GM18870 (cell line): ENCODE measurements at regions not wholly inside any gene's neighbourhood (a gene's known extent, or its start where the extent isn't known, plus 50 kb on each side); places are given as distances from the start of the nearest gene placed in this dataset.
"Not testable (repeated sequence)": the region's sequence is repeated elsewhere in the genome, so short reads cannot be mapped to it uniquely, and the experiment has no call there.

Source experiments
- ATAC-seq: cut with Tn5 transposase; IDR thresholded peaks from one replicate; pipeline ENCODE4 v1.9.1; 2021; ENCODE audit warnings: moderate library complexity; ENCODE audit not compliant: unreplicated experiment

DNA sequence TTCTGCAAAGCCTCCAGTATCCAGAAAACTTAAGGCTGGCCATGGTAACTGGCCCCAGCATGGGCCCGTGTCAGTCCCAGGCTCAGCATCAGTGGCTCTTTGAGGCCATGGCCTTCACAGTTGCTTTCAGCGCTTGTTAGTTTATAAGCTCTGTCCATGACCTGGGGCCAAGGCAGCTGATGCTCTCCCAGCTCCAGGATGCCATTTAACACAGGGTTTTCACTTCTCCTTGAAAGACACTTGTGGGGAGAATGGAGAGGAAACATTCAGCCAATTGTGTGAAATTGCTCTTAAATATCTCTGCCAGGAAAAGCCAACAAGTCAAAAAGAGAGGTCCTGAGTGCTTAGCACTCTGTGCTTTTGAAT, 321.3 kb downstream of the FOXO1 start:
- no peak for ATAC-seq

DNA sequence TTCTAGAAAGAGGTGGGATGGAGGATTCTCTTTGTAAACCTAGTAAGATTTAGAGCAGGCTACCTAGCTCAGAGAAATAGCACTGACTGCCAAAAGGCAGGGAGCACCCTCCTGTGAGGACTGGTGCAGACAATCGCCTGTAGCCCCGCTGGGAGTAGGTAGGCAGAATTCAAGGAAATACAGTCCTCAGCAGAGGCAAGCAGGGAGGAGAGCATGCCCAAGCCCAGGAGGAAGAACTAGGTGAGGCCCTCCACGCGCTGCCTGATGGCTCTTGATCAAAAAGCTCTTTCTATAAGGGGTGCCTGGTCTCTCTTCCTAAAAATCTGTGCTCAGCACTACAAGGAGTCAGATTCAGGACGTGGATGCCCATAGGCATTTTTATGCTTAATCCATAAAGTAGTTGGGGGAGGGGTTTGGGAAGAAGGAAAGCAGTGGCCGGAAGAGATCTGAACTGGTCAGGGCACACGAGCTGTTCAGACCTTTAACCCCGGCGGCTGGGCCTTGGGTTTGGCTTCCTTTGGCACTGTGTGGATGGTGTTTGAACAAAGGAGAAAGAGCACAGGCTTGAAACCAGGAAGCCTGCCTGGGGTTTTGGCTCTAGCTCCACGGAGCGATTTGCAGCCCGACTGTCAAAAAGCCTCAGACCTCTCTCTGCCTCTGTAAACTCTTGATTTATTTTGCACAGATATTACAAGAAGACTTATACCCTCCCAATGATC, 320.6 kb downstream of the FOXO1 start:
- ATAC-seq = no peak

DNA sequence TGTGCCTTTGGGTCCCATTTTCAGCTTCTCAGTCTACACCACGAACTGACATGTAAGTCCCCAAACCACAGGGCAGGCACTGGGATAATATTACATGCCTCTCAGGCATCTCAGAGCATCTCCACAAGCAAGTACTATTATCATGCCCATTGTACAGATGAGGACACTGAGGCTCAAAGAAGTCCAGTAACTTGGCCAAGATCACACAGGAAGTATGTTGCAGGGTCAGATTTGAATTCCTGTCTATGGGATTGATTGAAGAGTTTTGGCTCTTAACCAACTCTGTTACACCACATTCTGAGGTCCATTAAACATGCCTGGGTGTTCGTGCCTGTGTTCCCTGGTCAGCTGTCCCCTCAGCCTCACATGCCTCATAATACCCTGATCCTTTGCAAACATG, 319.8 kb downstream of the FOXO1 start:
- no peak for ATAC-seq

DNA sequence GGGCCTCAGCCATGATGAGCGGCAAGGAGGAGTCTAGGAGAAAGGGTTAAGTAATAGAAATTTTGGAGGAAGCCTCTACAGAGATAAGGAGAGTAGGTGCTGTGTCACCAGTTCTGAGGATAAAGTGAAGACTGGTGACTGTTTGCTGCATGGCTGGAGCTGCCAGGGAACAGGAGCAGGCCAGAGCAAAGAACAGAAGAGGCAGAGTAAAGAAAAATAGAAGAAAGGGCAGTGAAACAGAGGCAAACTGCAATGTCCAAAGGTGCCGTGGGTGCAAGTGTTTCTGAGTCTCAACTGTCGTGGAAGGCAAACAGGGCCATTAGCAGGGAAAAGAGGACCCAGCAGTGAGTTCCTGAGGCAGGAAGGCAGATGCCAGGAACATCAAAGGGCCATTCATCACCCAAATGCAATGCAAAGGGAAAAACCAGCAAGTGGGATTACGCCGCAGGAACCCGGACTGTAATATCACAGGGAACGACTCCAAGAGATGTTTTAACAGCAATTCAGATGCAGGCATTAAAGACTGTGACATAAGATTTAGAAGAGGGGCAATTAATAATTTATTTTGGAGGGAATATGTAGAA, 318.3 kb downstream of the FOXO1 start:
- ATAC-seq = no peak

DNA sequence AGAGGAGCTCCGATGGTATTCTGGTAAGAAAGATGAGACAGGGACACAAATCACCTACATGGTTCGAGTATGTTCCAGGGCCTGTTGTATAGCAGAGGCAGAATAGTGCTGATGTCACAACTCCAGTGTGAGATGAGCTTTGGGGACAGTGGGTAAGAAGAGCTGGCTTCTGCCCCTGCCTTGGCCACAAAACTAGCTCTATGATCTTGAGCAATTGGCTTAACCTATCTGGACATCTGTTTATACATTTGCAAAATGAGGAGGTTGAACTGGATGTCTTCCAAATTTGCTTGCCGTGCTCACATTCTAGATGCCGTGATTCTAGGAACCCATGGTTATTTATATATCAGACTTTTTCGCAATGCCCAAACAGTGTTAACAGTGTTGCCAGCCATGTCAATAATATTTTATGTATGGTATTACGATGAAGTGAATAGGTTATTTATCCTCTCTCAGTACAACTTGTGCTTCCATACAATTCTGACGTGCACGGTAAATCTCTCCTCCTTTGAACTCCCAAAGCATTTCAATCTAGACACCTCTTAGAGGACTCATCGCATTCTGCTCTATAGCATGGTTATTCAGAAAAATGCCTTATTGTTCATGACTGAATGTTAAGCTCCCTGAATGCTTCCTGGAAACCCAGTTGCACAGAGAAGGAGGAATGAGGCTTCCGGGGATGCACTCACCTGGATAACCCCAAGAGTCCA, 316.0 kb downstream of the FOXO1 start:
- no peak for ATAC-seq

DNA sequence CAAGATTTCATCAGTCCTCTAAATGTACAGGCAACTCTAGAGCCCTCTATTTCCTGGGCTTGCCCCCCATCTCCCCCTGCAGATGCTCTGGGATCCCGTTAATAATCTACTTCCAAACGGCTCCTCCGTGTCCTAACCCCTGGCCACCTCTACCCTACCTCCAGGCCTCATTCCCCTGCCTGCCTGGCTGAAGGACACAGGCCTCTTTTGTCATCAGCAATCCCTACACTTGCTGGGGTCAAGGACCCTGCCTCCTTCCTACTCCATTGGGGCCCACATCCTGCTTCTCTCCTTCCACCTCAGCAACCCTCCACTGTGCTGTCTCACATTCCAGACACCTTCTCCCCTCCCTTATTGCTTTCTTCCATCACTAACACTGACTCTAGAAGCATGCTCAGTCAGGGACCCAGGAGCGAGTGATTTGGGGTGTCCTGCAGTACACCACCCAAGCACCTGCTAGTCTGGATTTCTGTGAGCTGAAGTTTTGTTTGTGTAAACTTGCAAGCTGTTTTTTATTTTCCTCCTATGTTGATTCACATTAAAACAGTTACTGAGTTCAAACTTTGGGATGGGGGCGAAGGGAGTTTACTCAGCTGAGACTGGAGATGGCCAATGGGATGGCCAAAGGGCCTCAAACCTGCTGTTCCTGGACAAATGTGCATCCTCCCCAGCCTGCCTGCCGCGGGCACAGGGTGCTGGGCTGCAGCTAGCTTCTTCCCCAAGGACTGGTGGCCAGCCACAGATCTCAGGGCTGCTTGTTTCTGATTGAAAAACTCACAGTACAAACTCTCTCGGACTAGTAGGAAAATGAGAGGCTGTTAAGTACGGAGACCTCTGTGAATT, 314.7 kb downstream of the FOXO1 start:
- no peak for ATAC-seq

DNA sequence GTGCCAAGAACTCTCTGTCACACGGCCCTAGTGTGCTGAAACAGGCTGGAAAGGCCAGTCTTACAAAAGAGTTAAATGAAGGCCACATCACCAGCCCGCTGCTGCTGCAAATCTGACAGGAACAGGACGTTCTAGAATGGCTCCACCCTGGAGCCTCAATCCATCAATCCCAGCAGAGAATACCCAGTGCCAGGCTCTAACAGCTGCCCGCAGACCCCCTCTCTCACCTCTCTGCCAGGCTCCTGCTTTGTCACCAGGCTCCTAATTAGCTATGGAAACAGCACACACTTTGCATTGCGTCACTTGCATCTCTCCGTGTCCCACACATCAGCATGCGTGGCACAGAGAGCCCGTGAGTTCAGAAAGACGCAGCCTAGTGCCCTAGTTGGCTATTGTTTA, 314.1 kb downstream of the FOXO1 start:
- no peak for ATAC-seq

DNA sequence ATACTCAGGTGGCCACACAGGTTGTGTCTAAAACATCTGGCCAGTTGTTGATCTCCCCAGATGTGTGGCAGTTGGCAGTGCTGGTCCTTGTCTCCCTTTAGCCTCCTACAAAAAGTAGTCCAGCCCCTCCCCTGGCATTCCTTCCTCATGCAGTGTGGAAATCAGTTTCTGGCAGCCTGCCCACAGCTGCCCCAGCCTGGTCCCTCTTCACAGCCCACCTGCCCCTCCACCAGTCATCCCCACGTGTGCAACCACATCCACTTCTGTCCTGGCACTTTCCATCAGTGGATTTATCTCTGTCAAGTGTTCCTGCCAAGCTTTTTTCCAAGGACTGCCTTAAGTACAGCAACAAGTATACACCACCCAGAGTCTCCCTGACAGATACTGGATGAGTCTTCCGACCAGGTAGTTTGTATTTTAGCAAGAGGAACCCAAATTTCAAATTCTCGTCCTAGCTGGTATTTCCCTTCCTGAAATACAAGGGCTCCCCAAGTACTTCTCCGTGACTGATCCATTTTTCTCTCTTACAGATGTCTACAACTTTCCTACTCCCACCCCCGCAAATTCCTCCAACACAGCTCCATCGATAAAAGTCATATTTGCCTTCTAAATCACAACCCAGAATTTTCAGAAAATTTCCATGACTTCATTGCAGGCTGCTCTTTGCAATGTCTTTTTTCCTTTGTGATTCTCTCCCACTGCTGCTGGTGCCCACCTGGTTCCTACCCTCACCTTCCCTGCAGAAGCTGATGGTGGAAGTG, 313.5 kb downstream of the FOXO1 start:
- ATAC-seq = no peak

DNA sequence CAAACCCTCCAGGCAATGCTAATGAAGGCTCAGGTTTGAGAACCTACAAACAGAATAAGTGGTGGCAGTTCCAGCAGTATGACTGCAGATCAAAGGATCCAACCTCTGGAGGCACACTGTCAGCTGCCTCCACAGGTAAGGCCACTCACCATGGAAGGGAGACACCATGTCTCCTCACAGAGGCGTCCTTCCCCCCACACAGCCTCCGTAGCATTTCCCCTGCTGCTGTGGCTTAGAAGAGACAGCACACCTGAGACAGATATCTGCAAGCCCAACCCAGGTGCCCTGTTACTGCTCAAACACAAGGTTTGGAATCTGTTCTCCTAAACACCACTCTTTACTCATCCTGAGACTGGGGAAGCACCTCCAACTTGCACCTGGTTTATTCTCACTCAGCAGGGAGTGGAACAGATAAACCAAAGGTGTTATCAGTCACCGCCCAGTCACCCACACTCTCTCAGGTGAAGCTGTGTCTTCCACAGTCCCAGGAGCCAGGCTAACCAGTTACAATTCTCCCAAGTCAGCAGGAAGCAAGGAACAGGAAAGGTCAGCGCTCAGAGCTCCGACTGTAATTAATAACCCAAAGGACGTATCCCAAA, 311.2 kb downstream of the FOXO1 start:
- no peak for ATAC-seq

DNA sequence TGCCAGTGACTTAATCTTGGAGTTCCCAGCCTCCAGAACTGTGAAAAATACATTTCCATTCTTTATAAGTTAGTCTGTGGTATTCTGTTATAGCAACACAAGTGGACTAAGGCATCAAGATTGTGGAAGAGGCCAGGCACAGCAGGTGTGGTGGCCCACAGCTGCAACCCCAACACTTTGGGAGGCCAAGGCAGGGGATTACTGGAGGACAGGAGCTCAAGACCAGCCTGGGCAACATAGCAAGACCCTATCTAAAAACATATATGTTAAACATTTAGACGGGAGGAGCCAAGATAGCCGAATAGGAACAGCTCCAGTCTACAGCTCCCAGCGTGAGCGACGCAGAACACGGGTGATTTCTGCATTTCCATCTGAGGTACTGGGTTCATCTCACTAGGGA, 310.4 kb downstream of the FOXO1 start:
- no peak for ATAC-seq

DNA sequence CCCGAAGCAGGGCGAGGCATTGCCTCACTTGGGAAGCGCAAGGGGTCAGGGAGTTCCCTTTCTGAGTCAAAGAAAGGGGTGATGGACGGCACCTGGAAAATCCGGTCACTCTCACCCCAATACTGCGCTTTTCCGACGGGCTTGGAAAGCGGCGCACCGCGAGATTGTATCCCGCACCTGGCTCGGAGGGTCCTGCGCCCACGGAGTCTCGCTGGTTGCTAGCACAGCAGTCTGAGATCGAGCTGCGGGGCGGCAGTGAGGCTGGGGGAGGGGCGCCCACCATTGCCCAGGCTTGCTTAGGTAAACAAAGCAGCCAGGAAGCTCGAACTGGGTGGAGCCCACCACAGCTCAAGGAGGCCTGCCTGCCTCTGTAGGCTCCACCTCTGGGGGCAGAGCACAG, 310.0 kb downstream of the FOXO1 start:
- ATAC-seq = not testable (repeated sequence)

DNA sequence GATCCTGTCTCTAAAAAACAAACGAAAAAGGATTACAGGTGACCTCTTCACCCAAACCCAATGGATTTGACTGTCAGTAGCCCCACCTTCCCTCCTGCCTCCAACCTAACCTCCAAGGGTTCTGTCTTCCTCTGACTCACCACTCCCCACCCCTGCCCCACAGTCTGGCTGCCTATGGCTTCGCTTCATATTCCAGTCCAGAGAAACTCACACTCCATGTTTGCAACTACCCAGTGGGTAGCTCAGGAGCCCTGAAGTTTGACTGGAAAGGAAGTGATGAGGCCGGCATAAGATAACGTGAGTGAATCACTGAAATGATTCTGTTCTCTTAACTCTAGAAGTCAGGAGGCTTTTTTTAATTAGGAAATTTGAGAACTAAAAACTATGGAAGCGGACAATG, 303.9 kb downstream of the FOXO1 start:
- ATAC-seq = no peak

DNA sequence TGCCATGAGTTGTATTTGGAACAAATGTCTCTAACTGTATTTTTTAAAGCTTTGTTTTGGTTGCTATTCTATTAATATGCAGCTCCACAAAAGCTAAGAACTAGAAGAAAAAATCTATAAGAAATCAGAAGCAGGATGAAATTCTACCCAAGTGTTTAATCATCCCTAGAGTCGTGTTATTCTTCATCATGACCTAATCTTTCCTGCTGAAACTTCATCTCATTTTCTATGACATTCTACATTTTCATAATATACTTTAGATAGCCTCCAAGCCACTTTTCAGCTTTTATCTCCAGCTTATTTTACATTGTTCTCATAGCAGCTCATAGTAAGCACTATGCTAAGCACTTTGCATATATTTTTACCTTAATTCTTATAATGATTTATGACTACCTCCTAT, 302.8 kb downstream of the FOXO1 start:
- no peak for ATAC-seq

DNA sequence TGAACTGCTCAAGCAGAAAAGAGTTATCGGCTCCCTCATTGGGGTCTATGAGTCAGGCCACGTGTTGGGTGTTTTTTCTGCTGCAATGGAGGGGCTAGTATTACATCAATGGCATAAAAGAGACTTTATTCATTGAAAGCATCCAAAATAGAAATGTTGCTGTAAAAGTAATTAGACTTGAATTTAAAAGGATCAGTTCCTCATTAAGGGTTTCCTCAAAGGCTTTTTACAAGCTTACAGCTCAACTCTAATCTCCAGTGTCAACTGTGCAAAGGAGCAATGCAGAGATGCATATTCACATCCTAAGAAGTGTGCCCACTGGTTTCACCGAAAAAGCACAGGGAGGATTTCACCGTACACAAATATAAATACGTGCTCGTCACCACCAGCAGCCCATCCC, 300.3 kb downstream of the FOXO1 start:
- no peak for ATAC-seq

DNA sequence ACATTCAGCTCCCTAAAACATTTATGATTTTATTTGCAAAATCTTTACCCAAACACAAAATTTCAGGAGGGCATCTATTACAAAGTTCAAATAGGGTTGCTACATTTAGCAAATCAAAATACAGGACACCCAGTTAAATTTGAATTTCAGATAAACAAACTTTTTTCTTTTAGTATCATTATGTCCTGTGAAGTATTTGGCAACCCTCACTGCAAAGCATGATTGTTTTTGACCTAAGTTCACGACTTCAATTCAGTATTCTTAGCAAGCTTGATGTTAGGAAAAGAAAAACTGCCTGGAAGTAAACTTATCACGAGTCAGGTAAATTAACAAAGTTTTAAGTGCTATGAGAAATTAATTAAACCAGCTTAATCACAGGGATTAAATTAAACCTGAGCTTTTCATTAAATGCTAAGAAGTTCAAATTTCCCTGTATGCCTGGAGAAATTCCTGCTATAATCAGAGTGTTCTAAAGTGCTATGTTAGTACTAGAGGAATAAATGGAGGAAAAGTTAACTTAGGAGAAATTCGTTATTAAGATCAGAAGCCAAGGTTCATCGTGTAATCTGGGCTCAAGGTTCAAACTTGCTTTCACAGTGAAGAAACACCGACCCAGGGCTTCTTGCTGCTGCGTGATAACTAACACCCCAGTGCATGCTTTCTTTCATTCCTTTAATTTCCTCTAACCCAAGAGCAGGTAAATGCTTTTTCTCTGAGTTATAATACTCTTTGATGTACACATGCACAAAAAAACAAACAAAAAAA, 298.1 kb downstream of the FOXO1 start:
- no peak for ATAC-seq

DNA sequence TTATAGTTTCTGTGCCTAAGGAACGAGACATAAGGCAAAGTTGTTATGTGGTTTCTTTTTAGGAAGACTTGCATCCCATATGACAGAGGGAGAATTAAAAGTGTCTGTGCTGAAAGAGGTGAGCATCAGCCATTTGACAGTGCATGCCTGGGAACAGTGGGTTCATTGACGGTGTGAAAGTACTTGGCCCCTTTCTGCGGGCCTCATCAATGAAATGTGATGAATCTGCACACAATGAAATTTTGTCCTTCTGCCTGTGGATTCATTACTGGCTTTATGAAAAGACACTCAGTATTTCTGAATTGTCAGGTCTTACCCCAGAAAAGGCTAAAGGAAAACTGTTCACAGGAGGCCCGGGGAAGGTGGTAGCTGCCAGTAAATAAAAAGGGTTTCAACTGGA, 295.8 kb downstream of the FOXO1 start:
- no peak for ATAC-seq

DNA sequence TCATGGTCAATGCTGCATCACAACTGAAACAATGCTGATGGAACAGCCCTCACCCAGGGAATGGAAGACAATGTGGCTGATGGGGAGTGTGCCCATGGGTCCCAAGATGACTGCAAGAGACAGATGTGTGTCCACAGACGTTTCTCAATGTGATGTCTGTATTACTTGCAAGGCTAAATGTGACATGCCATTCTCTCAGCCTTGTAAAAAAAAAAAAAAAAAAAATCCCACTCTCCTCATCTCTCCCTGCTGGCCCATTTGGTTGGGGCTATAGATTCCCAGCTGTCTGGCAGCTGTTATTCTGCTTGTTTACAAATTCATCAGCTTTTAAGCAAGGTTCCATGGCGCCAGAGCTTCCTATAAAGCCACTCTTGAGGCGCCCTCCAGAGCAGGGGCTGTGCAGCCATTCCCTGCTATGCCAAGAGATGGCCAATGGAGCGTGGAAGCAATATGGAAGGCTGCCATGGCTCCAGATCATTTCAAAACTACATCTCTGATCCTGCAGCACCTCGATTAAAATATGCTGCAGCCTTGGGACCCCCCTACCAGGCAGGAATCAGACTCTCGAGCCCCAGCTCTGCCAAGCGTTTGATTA, 294.8 kb downstream of the FOXO1 start:
- no peak for ATAC-seq

DNA sequence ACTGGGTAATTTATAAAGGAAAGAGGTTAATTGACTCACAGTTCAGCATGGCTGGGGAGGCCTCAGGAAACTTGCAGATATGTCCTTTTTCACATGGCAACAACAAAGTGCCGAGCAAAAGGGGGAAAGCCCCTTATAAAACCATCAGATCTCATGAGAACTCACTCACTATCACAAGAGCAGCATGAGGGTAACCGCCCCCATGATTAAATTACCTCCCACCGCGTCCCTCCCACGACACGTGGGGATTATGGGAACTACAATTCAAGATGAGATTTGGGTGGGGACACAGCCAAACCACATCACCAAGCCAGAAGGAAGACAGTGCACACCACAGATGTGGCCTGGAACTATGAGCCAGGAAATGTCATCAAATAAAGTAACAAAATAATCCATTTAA, 292.8 kb downstream of the FOXO1 start:
- ATAC-seq = not testable (repeated sequence)

DNA sequence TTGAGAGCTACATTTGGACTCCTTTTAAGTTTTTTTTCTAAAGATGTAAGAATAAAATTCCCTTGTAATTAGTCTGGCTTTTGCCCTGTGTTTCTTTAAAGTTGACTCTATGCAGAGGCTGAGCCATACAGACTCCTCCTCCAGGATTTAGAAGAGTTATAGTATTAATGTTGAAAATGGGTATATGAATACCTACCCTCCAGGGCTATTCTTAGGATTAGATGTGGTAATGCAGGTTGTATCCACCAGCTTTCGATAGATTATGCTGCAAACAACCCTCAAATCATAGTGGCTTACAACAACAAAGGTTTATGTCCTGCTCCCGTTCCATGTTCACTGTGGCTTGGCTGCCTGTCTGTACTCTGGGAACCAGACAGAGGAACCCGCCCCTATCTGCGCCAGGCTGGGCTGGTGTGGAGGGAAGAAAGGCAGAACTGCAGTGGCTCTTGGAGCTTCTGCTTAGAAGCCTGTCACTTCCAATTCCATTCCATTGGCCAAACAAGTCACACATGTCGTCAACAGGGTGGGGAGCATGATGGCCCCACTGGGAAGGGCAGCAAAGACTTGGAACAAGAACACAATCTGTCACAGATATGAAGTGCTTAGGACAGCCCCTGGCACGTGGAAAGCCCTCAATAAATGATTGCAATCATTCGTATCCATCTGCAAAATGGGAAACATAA, 290.8 kb downstream of the FOXO1 start:
- ATAC-seq = no peak
